ENCODE measurements at regions not wholly inside any gene's neighbourhood (a gene's known extent, or its start where the extent isn't known, plus 50 kb on each side); places are given as distances from the start of the nearest gene placed in this dataset.

DNA sequence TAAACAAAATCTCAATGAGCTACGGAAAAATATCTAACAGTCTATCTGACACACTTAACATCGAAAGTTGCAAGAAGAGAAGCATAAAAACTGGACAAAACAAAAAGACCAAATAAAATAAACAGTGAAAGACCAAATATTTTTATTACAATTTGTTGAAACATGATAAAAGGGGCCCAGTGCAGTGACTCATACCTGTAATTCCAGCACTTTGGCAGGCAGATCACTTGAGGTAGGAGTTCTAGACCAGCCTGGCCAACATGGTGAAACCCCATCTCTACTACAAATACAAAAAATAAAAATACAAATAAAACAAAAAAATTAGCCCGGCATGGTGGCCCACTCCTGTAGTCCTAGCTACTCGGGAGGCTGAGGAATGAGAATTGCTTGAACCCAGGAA is 914.0 kb upstream of the ALCAM start:
- Histone ChIP-seq H3K9me3 (no peaks in the 10 kb centered on the region), H3K27ac (no peak overlapping the region), H3K36me3 (no peaks in the 10 kb centered on the region), H3K27me3 (no peaks in the 10 kb centered on the region), H3K4me1 (no peaks in the 10 kb centered on the region), H3K4me3 (no peak overlapping the region)
- TF ChIP-seq, protein P1, sequence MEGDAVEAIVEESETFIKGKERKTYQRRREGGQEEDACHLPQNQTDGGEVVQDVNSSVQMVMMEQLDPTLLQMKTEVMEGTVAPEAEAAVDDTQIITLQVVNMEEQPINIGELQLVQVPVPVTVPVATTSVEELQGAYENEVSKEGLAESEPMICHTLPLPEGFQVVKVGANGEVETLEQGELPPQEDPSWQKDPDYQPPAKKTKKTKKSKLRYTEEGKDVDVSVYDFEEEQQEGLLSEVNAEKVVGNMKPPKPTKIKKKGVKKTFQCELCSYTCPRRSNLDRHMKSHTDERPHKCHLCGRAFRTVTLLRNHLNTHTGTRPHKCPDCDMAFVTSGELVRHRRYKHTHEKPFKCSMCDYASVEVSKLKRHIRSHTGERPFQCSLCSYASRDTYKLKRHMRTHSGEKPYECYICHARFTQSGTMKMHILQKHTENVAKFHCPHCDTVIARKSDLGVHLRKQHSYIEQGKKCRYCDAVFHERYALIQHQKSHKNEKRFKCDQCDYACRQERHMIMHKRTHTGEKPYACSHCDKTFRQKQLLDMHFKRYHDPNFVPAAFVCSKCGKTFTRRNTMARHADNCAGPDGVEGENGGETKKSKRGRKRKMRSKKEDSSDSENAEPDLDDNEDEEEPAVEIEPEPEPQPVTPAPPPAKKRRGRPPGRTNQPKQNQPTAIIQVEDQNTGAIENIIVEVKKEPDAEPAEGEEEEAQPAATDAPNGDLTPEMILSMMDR (IDR thresholded peaks at IDR 0.05): no peak
- no peak for TF ChIP-seq POLR2A (IDR thresholded peaks at IDR 0.05)
- intact Hi-C loops (cut with DNase I): no loop called here
- DNase-seq: no peak
- WGBS, 2 donors: 79 to 85% methylated on average over 4 of the region's 4 CpGs

DNA sequence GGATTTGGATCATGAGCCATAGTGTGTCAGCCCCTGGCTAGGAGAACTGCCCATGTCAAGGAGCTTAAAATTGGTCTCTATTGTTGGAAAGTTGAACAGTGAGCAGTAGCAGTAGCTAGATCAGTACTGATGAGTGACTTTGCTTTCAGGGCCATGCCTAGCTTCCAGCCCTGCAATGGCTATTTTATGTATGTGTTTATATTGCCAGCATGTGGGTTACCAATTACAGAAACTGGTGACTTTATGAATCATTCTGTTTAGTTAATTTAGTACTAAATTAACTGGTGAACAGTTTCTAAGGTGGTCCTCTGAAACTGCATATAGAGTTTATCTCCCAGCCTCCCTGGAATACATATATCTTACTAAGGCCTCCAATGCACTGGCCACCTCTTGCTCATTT is 908.1 kb upstream of the ALCAM start:
- TF ChIP-seq POLR2A (IDR thresholded peaks at IDR 0.05): no peak
- TF ChIP-seq, protein P1 (IDR thresholded peaks at IDR 0.05): no peak
- intact Hi-C loops (cut with DNase I): no loop called here
- Histone ChIP-seq H3K36me3 (no peaks in the 10 kb centered on the region), H3K27ac (no peak overlapping the region), H3K9me3 (no peaks in the 10 kb centered on the region), H3K4me1 (peaks cover 0 to 5% (median 0%) of the 10 kb centered on the region in 3 donors), H3K4me3 (no peak overlapping the region), H3K27me3 (no peaks in the 10 kb centered on the region)
- DNase-seq: no peak

DNA sequence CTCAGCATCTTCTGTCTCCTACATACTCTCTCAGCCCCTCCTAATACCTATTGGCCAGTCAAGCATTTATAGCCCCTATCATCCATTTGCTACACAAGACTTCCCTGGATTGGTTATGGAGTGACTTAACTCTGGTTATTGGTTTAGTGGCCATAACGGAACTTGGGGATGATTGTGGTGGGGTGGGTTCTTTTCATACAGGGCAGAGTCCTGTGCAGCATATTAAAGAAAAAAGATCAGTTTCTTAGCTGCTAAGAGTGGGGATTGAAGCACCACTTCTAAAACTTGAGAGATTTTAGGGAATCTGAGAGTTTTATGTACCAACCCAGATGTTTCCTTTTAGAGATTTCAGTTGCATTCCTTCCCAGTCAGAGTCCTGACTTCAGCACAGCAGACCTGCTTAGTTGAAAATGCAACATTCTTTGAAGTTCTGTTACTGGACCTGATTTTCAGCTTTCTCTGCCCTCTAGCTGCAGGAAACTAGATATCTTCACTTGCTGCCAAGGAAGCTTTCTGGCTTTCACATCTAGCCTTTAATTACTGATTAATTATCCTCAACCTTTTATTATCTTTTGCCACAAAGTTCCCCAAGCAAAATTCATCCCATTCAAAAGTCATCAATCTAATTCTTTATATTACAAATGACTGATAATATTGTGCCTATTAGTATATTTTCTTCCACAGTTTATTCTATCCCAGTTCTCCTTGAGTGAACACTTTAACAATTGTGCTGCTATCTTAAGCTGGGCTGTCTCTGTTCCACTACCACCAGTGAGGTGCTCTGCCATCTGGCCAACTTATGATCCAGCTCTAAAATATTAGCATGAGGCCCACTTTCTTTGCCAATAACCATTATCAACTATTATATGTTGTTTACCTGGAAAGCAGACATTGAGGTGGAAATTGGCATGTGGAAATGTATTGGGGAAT is 906.0 kb upstream of the ALCAM start:
- Histone ChIP-seq H3K36me3 (no peaks in the 10 kb centered on the region), H3K27me3 (no peaks in the 10 kb centered on the region), H3K27ac (no peak overlapping the region), H3K4me1 (peaks cover 0 to 5% (median 0%) of the 10 kb centered on the region in 3 donors), H3K9me3 (no peaks in the 10 kb centered on the region), H3K4me3 (no peak overlapping the region)
- DNase-seq: no peak
- TF ChIP-seq POLR2A (IDR thresholded peaks at IDR 0.05): no peak
- TF ChIP-seq, protein P1 (IDR thresholded peaks at IDR 0.05): no peak
- intact Hi-C loops (cut with DNase I): no loop called here
- 39 to 40% methylated on average over 1 of the region's 1 CpG for WGBS, 2 donors

GRCh38 chr3:104461431-104461830 is 905.3 kb upstream of the ALCAM start:
- Histone ChIP-seq H3K36me3 (no peaks in the 10 kb centered on the region), H3K4me3 (no peak overlapping the region), H3K4me1 (peaks cover 0 to 5% (median 0%) of the 10 kb centered on the region in 3 donors), H3K27me3 (no peaks in the 10 kb centered on the region), H3K27ac (no peak overlapping the region), H3K9me3 (no peaks in the 10 kb centered on the region)
- TF ChIP-seq POLR2A (IDR thresholded peaks at IDR 0.05): no peak
- TF ChIP-seq, protein P1 (IDR thresholded peaks at IDR 0.05): no peak
- intact Hi-C loops (cut with DNase I): no loop called here
- no peak for DNase-seq
- WGBS, 2 donors: 68 to 83% methylated on average over 1 of the region's 1 CpG

DNA sequence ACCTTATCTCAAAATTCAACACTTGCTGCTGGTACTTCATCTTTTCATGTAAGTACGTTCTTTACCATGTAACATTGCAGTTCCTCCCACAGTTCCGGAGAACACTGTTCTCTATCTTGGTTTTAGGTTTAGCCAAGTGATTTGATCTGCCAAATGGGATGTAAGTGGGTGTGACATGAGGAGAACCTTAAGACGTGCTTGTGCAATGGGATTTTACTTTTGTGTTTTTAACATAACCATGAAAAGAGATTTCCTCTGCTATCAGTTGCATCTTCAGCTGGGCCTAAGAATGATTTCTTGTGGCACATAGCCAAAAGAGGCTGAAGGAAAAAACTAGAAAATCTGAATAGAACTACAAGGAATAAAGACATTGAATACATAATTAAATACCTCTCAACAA is 894.5 kb upstream of the ALCAM start:
- 70% methylated on average over 3 of the region's 3 CpGs for WGBS, 2 donors
- H3K27ac ChIP-seq: no peak overlapping the region
- H3K4me3 ChIP-seq: no peak overlapping the region
- H3K4me1 ChIP-seq: no peaks in the 10 kb centered on the region
- H3K36me3 ChIP-seq: no peaks in the 10 kb centered on the region
- no peak for TF ChIP-seq POLR2A (IDR thresholded peaks at IDR 0.05)
- TF ChIP-seq, protein P1 (IDR thresholded peaks at IDR 0.05): no peak
- no peak for DNase-seq
- intact Hi-C loops (cut with DNase I): no loop called here
- no peaks in the 10 kb centered on the region for H3K27me3 ChIP-seq
- peaks cover 0 to 9% (median 5%) of the 10 kb centered on the region in 3 donors for H3K9me3 ChIP-seq
